CD8-positive, alpha-beta memory T cell (primary cell): ENCODE measurements at regions not wholly inside any gene's neighbourhood (a gene's known extent, or its start where the extent isn't known, plus 50 kb on each side); places are given as distances from the start of the nearest gene placed in this dataset.
A peak's percentile ranks its signal among the peaks of the same experiment; 100 is the strongest.

Experiments
- CTCF ChIA-PET: fragments of 350-600 bp; sonication (Branson Sonifier 250); formaldehyde crosslinking; loops from one replicate; lab custom pipeline; 2021; ENCODE audit warnings: antibody characterized with exemption; lab: Charles Lee
- POLR2A ChIA-PET: fragments of 350-600 bp; sonication (Branson Sonifier 250); formaldehyde crosslinking; loops from one replicate; lab custom pipeline; 2021; ENCODE audit warnings: antibody characterized with exemption; lab: Charles Lee
- DNase-seq, 5 donors: peaks; one replicate each; pipeline versions ENCODE4 v3.0.0 to v3.0.0-alpha.2; 2020 to 2022; ENCODE audit warnings: mixed read lengths in 1 of 5
- H3K27ac ChIP-seq: one replicate; pipeline ENCODE4 v1.7.0; 2013; ENCODE audit warnings: low read depth, mild to moderate bottlenecking, low read length, moderate library complexity
- H3K27me3 ChIP-seq: 2 replicates; pipeline ENCODE4 v1.7.0; 2013; ENCODE audit warnings: low read length, mild to moderate bottlenecking; ENCODE audit not compliant: insufficient read depth, poor library complexity, severe bottlenecking
- H3K36me3 ChIP-seq: 2 replicates; pipeline ENCODE4 v1.7.0; 2013; ENCODE audit warnings: mild to moderate bottlenecking, low read length, moderate library complexity; ENCODE audit not compliant: insufficient read depth
- H3K4me1 ChIP-seq: 2 replicates; pipeline ENCODE4 v1.7.0; 2013; ENCODE audit warnings: mild to moderate bottlenecking, low read length, moderate library complexity; ENCODE audit not compliant: insufficient read depth
- H3K4me3 ChIP-seq: 2 replicates; pipeline ENCODE4 v1.7.0; 2013; ENCODE audit warnings: mild to moderate bottlenecking, low read length
- H3K9me3 ChIP-seq: 2 replicates; pipeline ENCODE4 v1.7.0; 2013; ENCODE audit warnings: mild to moderate bottlenecking, low read length
- H3K27ac Mint-ChIP-seq, 8 donors: one replicate each; pipeline ENCODE4 v1.8.0; 2020 to 2021; ENCODE audit warnings: mixed read lengths in 8 of 8, mild to moderate bottlenecking in 6 of 8, inconsistent platforms in 3 of 8, moderate library complexity in 3 of 8
- H3K27me3 Mint-ChIP-seq, 2 donors: one replicate each; pipeline ENCODE4 v1.8.0; 2020 to 2021; ENCODE audit warnings: mixed read lengths in 2 of 2, mild to moderate bottlenecking in 1 of 2, moderate library complexity in 1 of 2
- H3K36me3 Mint-ChIP-seq, 3 donors: one replicate each; pipeline ENCODE4 v1.8.0; 2020 to 2021; ENCODE audit warnings: mixed read lengths in 3 of 3, inconsistent platforms in 1 of 3, mild to moderate bottlenecking in 1 of 3
- H3K4me1 Mint-ChIP-seq, 3 donors: one replicate each; pipeline ENCODE4 v1.8.0; 2020 to 2021; ENCODE audit warnings: mixed read lengths in 3 of 3, inconsistent platforms in 1 of 3, mild to moderate bottlenecking in 1 of 3
- H3K4me3 Mint-ChIP-seq, 7 donors: one replicate each; pipeline ENCODE4 v1.8.0; 2020 to 2021; ENCODE audit warnings: mixed read lengths in 7 of 7, mild to moderate bottlenecking in 6 of 7, moderate library complexity in 4 of 7, inconsistent platforms in 2 of 7
- H3K9me3 Mint-ChIP-seq, 5 donors: one replicate each; pipeline ENCODE4 v1.8.0; 2020 to 2022; ENCODE audit warnings: mixed read lengths in 5 of 5, mild to moderate bottlenecking in 3 of 5, moderate library complexity in 2 of 5, inconsistent platforms in 1 of 5

- ChIA-PET CTCF (no interaction called here), POLR2A (no interaction called here)
- Mint-ChIP-seq H3K9me3 (peaks cover 5 to 9% (median 6%) of the 10 kb centered on the region in 5 donors), H3K4me1 (no peaks in the 10 kb centered on the region), H3K27ac (no peak overlapping the region), H3K27me3 (peaks cover 2 to 4% of the 10 kb centered on the region in 2 donors), H3K36me3 (no peaks in the 10 kb centered on the region), H3K4me3 (no peak overlapping the region)
- Histone ChIP-seq H3K4me1 (no peaks in the 10 kb centered on the region), H3K9me3 (no peaks in the 10 kb centered on the region), H3K27me3 (no peaks in the 10 kb centered on the region), H3K36me3 (no peaks in the 10 kb centered on the region), H3K27ac (no peak overlapping the region), H3K4me3 (no peak overlapping the region)
- DNase-seq, result no peak
Measured at GRCh38 chr18:75587131-75587530, 159.6 kb upstream of the SMIM21 start.

DNA sequence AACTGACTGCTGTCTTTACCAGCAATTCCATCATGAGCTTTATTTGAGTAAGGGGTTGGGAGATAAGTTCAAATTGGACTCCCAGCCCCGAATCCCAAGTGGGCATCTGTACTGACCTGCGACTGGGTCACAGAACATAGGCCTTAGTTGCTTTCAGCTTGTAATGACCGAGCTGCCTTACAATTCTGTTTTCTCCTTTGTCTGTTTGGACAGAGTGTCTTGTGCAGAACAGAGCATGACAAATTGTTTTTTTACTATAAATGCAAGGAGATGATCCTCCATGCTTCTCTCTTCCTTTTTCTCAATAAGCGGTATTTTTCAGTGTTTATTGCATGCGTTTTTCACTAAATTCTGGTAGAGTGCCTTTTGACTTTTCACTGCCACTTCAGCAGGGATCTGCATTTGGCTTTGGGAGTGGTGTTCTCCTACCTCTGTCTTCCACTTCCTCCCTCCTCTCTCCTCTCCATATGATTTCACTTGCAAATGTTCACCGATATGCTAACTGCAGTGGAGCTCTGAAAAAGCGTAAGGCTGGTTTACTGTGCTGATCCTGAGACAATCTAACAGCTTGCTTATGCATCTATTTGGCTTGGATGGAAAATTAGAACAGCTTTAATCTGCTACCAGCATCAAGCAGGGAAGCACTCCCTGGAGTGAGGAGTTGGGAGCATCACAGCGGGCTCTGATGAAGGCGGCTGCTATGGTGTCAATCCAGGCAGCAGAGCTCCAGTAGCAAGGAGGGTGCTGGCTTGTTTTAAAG lies 158.8 kb upstream of the SMIM21 start:
- ChIA-PET POLR2A (no interaction called here), CTCF (no interaction called here)
- no peaks in the 10 kb centered on the region for H3K36me3 Mint-ChIP-seq
- H3K4me1 Mint-ChIP-seq, result no peaks in the 10 kb centered on the region
- Histone ChIP-seq H3K27me3 (no peaks in the 10 kb centered on the region), H3K9me3 (no peaks in the 10 kb centered on the region), H3K27ac (no peak overlapping the region), H3K4me3 (no peak overlapping the region), H3K4me1 (no peaks in the 10 kb centered on the region), H3K36me3 (no peaks in the 10 kb centered on the region)
- peaks cover 2 to 4% of the 10 kb centered on the region in 2 donors for H3K27me3 Mint-ChIP-seq
- H3K27ac Mint-ChIP-seq, result no peak overlapping the region
- peaks cover 0 to under 1% (median 0%) of the 10 kb centered on the region in 5 donors for H3K9me3 Mint-ChIP-seq
- no peak for DNase-seq
- H3K4me3 Mint-ChIP-seq, result no peak overlapping the region

DNA sequence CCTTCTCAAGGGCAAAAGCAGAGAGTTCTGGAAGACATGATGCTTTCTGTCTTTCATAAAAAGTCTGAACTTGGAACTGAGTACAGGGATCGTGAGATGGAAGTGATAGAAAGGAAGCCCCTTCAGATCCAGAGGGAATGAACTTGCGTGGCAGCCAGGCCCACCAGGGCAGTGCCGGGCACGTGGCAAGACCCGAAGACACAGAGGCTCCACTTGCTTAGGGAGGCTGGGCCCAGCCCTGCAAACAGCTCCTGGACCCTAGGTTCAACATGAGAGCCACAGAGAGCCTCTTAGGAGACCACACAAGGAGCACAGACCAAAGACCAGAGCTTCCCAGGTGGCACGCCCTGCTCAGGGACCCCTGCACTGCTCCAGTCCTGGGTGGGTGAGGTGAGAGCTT lies 155.4 kb upstream of the SMIM21 start:
- H3K4me3 Mint-ChIP-seq, result no peak overlapping the region
- H3K36me3 ChIP-seq, result no peaks in the 10 kb centered on the region
- no peaks in the 10 kb centered on the region for H3K27me3 ChIP-seq
- no peaks in the 10 kb centered on the region for H3K36me3 Mint-ChIP-seq
- H3K9me3 ChIP-seq, result no peaks in the 10 kb centered on the region
- no peaks in the 10 kb centered on the region for H3K9me3 Mint-ChIP-seq
- H3K4me1 ChIP-seq, result no peaks in the 10 kb centered on the region
- H3K27me3 Mint-ChIP-seq, result peaks cover 4% of the 10 kb centered on the region in 2 donors
- H3K27ac Mint-ChIP-seq, result peak overlapping the region in 1 of 8 donors; percentile 21
- no peaks in the 10 kb centered on the region for H3K4me1 Mint-ChIP-seq
- POLR2A ChIA-PET, result no interaction called here
- no peak overlapping the region for H3K27ac ChIP-seq
- H3K4me3 ChIP-seq, result no peak overlapping the region
- DNase-seq, result no peak
- CTCF ChIA-PET, result no interaction called here

DNA sequence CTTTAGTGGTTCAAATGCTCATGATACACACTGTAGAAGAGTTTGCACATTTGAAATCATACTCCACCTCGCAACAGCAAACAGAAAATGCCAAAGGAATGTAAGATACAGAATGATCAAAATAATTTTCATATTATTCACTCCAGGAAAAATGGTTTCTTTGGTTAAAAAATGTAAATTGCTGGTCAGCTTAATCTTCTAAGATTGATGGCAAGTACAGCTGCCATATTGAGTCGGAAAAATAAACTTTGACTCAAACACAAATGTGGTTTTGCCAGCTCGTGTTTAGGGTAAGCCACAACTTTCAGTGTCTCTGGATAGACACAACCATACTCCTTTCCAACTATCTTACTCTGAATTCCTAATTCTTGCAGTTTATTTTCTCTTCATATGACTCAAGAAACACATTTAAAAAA lies 154.9 kb upstream of the SMIM21 start:
- no peaks in the 10 kb centered on the region for H3K9me3 ChIP-seq
- no peak overlapping the region for H3K27ac ChIP-seq
- Mint-ChIP-seq H3K9me3 (no peaks in the 10 kb centered on the region), H3K4me1 (no peaks in the 10 kb centered on the region), H3K27me3 (peaks cover 4% of the 10 kb centered on the region in 2 donors), H3K4me3 (no peak overlapping the region), H3K36me3 (no peaks in the 10 kb centered on the region), H3K27ac (no peak overlapping the region)
- no peaks in the 10 kb centered on the region for H3K36me3 ChIP-seq
- H3K27me3 ChIP-seq, result no peaks in the 10 kb centered on the region
- ChIA-PET POLR2A (no interaction called here), CTCF (no interaction called here)
- H3K4me1 ChIP-seq, result no peaks in the 10 kb centered on the region
- no peak overlapping the region for H3K4me3 ChIP-seq
- no peak for DNase-seq

DNA sequence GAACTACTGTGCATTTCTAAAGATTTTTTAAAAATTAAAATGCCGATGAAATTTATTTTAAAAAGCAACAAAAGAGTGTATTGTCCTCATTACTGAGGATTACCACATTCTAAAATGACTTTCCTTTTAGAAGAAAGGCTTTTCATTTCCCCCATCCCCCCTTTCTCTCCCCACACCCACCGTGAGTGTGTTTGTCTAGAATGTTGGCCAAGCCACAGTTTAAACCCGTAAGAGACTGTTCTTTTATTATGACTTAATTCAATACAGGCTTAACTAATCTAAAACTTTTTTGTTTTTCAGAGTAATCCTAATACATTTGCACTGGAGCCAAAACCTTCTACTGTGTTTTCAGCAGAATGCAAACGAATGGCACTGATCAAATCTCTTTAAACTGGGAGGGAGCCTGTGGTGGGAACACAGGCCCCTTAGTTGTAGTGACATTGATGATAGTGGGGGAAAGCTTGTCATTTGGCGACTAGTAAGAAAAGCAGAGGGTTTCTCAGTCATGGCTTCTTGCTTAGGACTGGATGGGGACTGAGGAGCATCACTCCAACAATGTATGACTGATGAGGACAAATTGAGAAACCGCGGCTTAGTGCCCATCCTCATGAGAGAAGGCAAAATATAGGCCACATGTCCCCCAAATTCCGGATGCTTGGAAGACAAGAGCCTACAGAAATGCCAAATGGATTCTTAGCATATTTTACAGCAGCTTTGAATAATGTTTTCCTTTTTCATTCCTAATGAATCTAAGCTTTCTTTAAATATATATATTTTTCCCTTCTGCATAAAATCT lies 154.0 kb upstream of the SMIM21 start:
- no peak overlapping the region for H3K4me3 Mint-ChIP-seq
- H3K4me1 Mint-ChIP-seq, result no peaks in the 10 kb centered on the region
- peaks cover 1 to 4% of the 10 kb centered on the region in 2 donors for H3K27me3 Mint-ChIP-seq
- no peaks in the 10 kb centered on the region for H3K9me3 ChIP-seq
- CTCF ChIA-PET, result no interaction called here
- H3K4me1 ChIP-seq, result no peaks in the 10 kb centered on the region
- no peaks in the 10 kb centered on the region for H3K27me3 ChIP-seq
- H3K4me3 ChIP-seq, result no peak overlapping the region
- no peak for DNase-seq
- H3K9me3 Mint-ChIP-seq, result no peaks in the 10 kb centered on the region
- H3K36me3 ChIP-seq, result no peaks in the 10 kb centered on the region
- no peak overlapping the region for H3K27ac Mint-ChIP-seq
- H3K36me3 Mint-ChIP-seq, result no peaks in the 10 kb centered on the region
- H3K27ac ChIP-seq, result no peak overlapping the region
- POLR2A ChIA-PET, result no interaction called here

GRCh38 chr18:75574187-75574586 lies 146.7 kb upstream of the SMIM21 start:
- ChIA-PET CTCF (no interaction called here), POLR2A (no interaction called here)
- no peak overlapping the region for H3K27ac ChIP-seq
- Mint-ChIP-seq H3K4me1 (no peaks in the 10 kb centered on the region), H3K36me3 (no peaks in the 10 kb centered on the region), H3K9me3 (peaks cover 0 to 2% (median 0%) of the 10 kb centered on the region in 5 donors), H3K27ac (no peak overlapping the region), H3K27me3 (peaks cover 0 to 4% of the 10 kb centered on the region in 2 donors), H3K4me3 (no peak overlapping the region)
- H3K36me3 ChIP-seq, result no peaks in the 10 kb centered on the region
- no peaks in the 10 kb centered on the region for H3K9me3 ChIP-seq
- no peaks in the 10 kb centered on the region for H3K27me3 ChIP-seq
- H3K4me1 ChIP-seq, result no peaks in the 10 kb centered on the region
- DNase-seq, result no peak
- H3K4me3 ChIP-seq, result no peak overlapping the region

DNA sequence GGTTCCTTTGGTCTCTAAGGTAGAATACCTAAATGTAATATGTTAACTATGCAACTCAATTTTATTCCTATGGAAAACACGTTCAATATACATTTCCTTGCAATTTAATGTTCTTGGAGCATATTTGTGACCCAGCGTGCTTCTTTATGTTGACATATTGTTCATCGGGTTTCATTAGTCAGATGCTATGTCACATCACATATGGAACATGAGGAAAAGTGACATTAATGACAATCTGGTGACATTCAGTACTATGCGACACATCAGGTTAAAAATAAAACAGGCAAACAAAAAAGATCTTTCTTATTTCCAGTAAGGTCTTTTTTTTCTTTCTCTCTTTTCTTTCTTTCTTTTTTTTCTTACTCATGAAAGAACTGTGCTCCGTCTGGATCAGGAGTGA lies 135.6 kb upstream of the SMIM21 start:
- Histone ChIP-seq H3K9me3 (no peaks in the 10 kb centered on the region), H3K4me3 (no peak overlapping the region), H3K27ac (no peak overlapping the region), H3K27me3 (no peaks in the 10 kb centered on the region), H3K36me3 (no peaks in the 10 kb centered on the region), H3K4me1 (no peaks in the 10 kb centered on the region)
- Mint-ChIP-seq H3K27ac (no peak overlapping the region), H3K36me3 (no peaks in the 10 kb centered on the region), H3K4me1 (no peaks in the 10 kb centered on the region), H3K9me3 (no peaks in the 10 kb centered on the region), H3K4me3 (no peak overlapping the region), H3K27me3 (peaks cover 5% of the 10 kb centered on the region in 2 donors)
- ChIA-PET CTCF (no interaction called here), POLR2A (no interaction called here)
- no peak for DNase-seq

GRCh38 chr18:75562216-75562615 lies 134.7 kb upstream of the SMIM21 start:
- no peaks in the 10 kb centered on the region for H3K4me1 ChIP-seq
- no peak overlapping the region for H3K4me3 ChIP-seq
- Mint-ChIP-seq H3K27me3 (peaks cover 5% of the 10 kb centered on the region in 2 donors), H3K27ac (no peak overlapping the region), H3K4me1 (no peaks in the 10 kb centered on the region), H3K4me3 (no peak overlapping the region), H3K36me3 (no peaks in the 10 kb centered on the region), H3K9me3 (no peaks in the 10 kb centered on the region)
- CTCF ChIA-PET, result no interaction called here
- no peaks in the 10 kb centered on the region for H3K36me3 ChIP-seq
- H3K9me3 ChIP-seq, result no peaks in the 10 kb centered on the region
- DNase-seq, result no peak
- POLR2A ChIA-PET, result no interaction called here
- no peaks in the 10 kb centered on the region for H3K27me3 ChIP-seq
- no peak overlapping the region for H3K27ac ChIP-seq
